LNCAP (cell line): ENCODE measurements at regions not wholly inside any gene's neighbourhood (a gene's known extent, or its start where the extent isn't known, plus 50 kb on each side); places are given as distances from the start of the nearest gene placed in this dataset.

ENCODE experiments used
- CTCF ChIP-seq: fragments of 450-650 bp; IDR thresholded peaks from 2 replicates; pipeline ENCODE4 v1.5.1; 2017; ENCODE audit warnings: mild to moderate bottlenecking

DNA sequence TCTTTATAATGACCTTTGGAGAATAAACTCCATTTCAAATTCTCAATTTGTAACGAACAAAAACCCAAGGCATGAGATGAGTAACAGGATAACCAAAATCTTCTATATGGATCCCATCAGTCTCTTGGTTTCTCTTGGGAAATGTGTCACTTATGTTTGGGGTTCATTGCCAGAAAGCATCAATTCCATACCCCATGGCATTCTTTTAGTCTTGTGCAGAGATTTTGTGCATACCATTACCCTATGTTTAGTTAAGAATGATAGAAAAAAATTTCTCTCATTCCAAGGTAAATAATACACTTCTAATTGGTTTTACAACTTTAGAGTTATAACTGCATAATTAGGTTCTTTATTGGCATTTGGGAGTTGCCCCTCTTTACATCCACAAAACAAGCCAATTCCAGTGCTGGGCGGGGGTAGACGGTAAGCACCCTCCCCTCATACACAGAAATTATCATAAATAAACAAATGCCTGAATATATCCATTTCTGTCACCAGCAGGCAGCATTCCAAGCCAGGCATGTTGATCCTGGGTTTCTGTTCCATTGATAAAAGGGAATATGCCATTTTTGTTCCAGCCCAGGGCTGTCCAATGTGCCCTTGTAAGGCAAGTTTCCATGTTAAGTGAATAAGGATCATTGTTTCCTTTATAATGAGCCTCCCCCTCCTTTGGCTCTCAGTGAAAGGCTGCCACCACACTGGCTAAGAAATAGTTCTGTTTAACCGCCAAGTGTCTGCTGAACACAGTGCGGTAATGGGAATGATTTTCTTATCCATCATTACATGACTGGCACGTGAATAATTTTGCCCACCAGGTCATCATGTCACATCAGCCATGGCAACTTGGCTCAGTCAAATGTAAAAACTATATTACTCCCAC is 680.1 kb upstream of the ZEB2 start:
- no peak for TF ChIP-seq CTCF

- TF ChIP-seq CTCF = no peak
Measured at GRCh38 chr2:145199042-145199441, 679.1 kb upstream of the ZEB2 start.

- no peak for TF ChIP-seq CTCF
Measured at GRCh38 chr2:145198555-145198954, 678.6 kb upstream of the ZEB2 start.

- no peak for TF ChIP-seq CTCF
Measured at GRCh38 chr2:145197944-145198343, 678.0 kb upstream of the ZEB2 start.

DNA sequence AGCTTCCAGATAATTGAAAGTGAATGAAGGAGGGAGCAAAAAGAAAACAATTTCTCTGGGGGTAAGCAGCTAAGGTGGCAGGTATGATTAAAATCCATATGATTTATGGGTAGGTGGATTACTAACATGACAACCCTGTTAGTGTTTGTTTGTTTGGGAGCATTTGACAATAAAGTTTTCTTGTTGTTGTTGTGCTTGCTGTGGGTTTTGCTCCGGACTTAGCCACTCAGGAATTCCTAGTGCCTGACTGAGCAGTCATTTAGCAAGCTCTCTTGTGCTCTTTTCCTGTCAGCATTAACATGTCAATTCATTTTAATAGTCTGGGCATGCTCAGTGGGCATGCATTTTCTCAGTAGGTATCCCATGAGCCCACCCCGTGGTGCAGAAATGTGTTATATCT is 674.8 kb upstream of the ZEB2 start:
- no peak for TF ChIP-seq CTCF

DNA sequence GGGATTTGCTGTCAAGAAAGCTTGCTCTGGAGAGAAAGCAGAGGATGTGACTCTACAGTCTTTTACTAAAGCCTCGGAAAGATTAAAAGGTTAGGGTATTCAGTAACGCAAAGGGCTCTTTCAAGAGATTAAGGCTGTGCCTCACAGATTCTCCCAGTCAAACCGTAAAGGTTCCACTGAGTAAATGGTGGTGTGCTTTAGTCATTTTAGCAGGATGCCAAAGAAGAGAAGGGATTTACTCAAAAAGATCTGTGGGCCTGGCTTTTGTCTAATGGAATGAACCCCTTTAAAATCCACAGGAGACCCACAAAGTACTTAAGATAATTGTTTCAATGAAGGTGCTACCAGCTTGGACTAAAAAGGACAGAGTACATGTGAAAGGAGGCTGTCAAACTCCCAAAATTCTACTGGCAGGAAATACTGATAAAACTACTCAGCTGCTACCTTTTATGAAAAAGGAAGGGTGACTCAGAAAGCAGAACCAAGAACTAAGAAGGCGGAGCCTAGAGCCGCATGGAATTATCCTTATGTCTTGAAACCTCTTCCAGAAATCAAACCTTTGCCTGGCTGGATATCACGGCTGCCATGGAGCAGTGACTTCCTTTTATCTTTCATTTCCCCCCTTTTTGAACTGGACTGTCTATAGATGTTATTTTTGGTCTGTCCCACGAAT is 670.2 kb upstream of the ZEB2 start:
- no peak for TF ChIP-seq CTCF

GRCh38 chr2:145186303-145186702 is 666.4 kb upstream of the ZEB2 start:
- peak; percentile 30; the same call in 1 of the 2 replicates for TF ChIP-seq CTCF
